Right lobe of liver (tissue), 6 donors: ENCODE measurements at regions not wholly inside any gene's neighbourhood (a gene's known extent, or its start where the extent isn't known, plus 50 kb on each side); places are given as distances from the start of the nearest gene placed in this dataset.

Experiments
- ATAC-seq, 4 donors: fragments of 200-7000 bp; cut with Tn5 transposase; one replicate each; pipeline ENCODE4 v1.9.1; 2020; ENCODE audit warnings: mild to moderate bottlenecking in 4 of 4, moderate library complexity in 4 of 4
- DNase-seq, 3 donors: peaks; one replicate each; pipeline ENCODE4 v3.0.0-alpha.2; 2020
- H3K27ac ChIP-seq, 3 donors: fragments of 200-600 bp; one replicate each; pipeline ENCODE4 v1.8.0; 2022
- H3K27me3 ChIP-seq, 2 donors: fragments of 200-600 bp; one replicate each; pipeline ENCODE4 v1.8.0; 2022
- H3K36me3 ChIP-seq, 4 donors: fragments of 200-600 bp; sonication (generic) in 1 of 4; one replicate each; pipeline versions ENCODE4 v1.5.1 to v1.8.0; 2017 to 2022; ENCODE audit warnings: control low read depth in 1 of 4
- H3K4me1 ChIP-seq, 4 donors: fragments of 200-600 bp; sonication (generic) in 1 of 4; one replicate each; pipeline versions ENCODE4 v1.5.1 to v1.8.0; 2017 to 2022; ENCODE audit warnings: control low read depth in 1 of 4
- H3K4me3 ChIP-seq, 3 donors: fragments of 200-600 bp; one replicate each; pipeline ENCODE4 v1.8.0; 2022
- H3K9me3 ChIP-seq, 4 donors: fragments of 200-600 bp; sonication (generic) in 1 of 4; one replicate each; pipeline versions ENCODE4 v1.5.1 to v1.8.0; 2017 to 2022; ENCODE audit warnings: control low read depth in 1 of 4
- CTCF ChIP-seq, 4 donors: fragments of 200-600 bp in 3 of 4; fragments of 450-650 bp in 1 of 4; IDR thresholded peaks; one replicate each; pipeline versions ENCODE4 v1.5.1 to v1.8.0; 2016 to 2022; ENCODE audit warnings: antibody characterized with exemption in 4 of 4, mild to moderate bottlenecking in 2 of 4
- POLR2A ChIP-seq: fragments of 450-650 bp; IDR thresholded peaks from one replicate; pipeline ENCODE4 v1.6.1; 2017; ENCODE audit warnings: antibody characterized with exemption, mild to moderate bottlenecking
- WGBS: methylation state at CpG from one replicate; pipeline ENCODE4 v1.1.6; 2018; ENCODE audit warnings: low coverage, low lambda C conversion rate; ENCODE audit not compliant: insufficient coverage; ENCODE audit errors: missing lambda C conversion rate; 5-methylcytosine and 5-hydroxymethylcytosine counted together
- intact Hi-C, 2 donors: fragments of 100-400 bp; cut with DNase I; formaldehyde crosslinking; loops; one replicate each; pipeline versions ENCODE4 v1.11.2 to v1.14.1; 2022
- donor health status: DM: no; HTN: yes; CAD: no.
- donor health status: DM: no; HTN: no; CAD: no.
- donor health status: DM: no; HTN: no; CAD: no.
- donor health status: DM: no; HTN: yes; CAD: no.
- donor health status: DM: no; HTN: yes; CAD: no.

GRCh38 chr7:121810831-121811672 lies 61.9 kb upstream of the PTPRZ1 start:
- H3K4me3 ChIP-seq: no peak overlapping the region
- DNase-seq (no peak), ATAC-seq (no peak)
- intact Hi-C loops: no loop called here
- 28% methylated on average over 3 of the region's 5 CpGs for WGBS
- H3K4me1 ChIP-seq: no peaks in the 10 kb centered on the region
- no peaks in the 10 kb centered on the region for H3K9me3 ChIP-seq
- no peaks in the 10 kb centered on the region for H3K36me3 ChIP-seq
- TF ChIP-seq POLR2A (no peak), CTCF (IDR thresholded peaks at IDR 0.05) (no peak)
- no peak overlapping the region for H3K27ac ChIP-seq
- no peaks in the 10 kb centered on the region for H3K27me3 ChIP-seq

- H3K4me1 ChIP-seq: no peaks in the 10 kb centered on the region
- no peak overlapping the region for H3K4me3 ChIP-seq
- ATAC-seq (no peak), DNase-seq (no peak)
- no peaks in the 10 kb centered on the region for H3K27me3 ChIP-seq
- intact Hi-C loops: no loop called here
- H3K36me3 ChIP-seq: no peaks in the 10 kb centered on the region
- TF ChIP-seq CTCF (IDR thresholded peaks at IDR 0.05) (no peak), POLR2A (no peak)
- no peaks in the 10 kb centered on the region for H3K9me3 ChIP-seq
- H3K27ac ChIP-seq: no peak overlapping the region
- WGBS: 67% methylated on average over 1 of the region's 1 CpG
Measured at GRCh38 chr7:121807078-121807477, 65.9 kb upstream of the PTPRZ1 start.

GRCh38 chr7:121803039-121803438 lies 69.9 kb upstream of the PTPRZ1 start:
- Histone ChIP-seq H3K27ac (no peak overlapping the region), H3K4me3 (no peak overlapping the region), H3K27me3 (no peaks in the 10 kb centered on the region), H3K4me1 (no peaks in the 10 kb centered on the region), H3K9me3 (no peaks in the 10 kb centered on the region), H3K36me3 (no peaks in the 10 kb centered on the region)
- WGBS: 50% methylated on average over 1 of the region's 1 CpG
- no peak for DNase-seq
- ATAC-seq: no peak
- intact Hi-C loops: no loop called here
- TF ChIP-seq CTCF (IDR thresholded peaks at IDR 0.05) (no peak), POLR2A (no peak)

GRCh38 chr7:121800916-121801675 lies 71.9 kb upstream of the PTPRZ1 start:
- intact Hi-C loops: no loop called here
- no peaks in the 10 kb centered on the region for H3K4me1 ChIP-seq
- H3K36me3 ChIP-seq: no peaks in the 10 kb centered on the region
- H3K27ac ChIP-seq: no peak overlapping the region
- no peak for ATAC-seq
- no peaks in the 10 kb centered on the region for H3K9me3 ChIP-seq
- no peak for DNase-seq
- H3K27me3 ChIP-seq: no peaks in the 10 kb centered on the region
- TF ChIP-seq CTCF (IDR thresholded peaks at IDR 0.05): no peak
- no peak for TF ChIP-seq POLR2A
- H3K4me3 ChIP-seq: no peak overlapping the region
- WGBS: 50% methylated on average over 1 of the region's 1 CpG
